ENCODE measurements at regions not wholly inside any gene's neighbourhood (a gene's known extent, or its start where the extent isn't known, plus 50 kb on each side); places are given as distances from the start of the nearest gene placed in this dataset.

DNA sequence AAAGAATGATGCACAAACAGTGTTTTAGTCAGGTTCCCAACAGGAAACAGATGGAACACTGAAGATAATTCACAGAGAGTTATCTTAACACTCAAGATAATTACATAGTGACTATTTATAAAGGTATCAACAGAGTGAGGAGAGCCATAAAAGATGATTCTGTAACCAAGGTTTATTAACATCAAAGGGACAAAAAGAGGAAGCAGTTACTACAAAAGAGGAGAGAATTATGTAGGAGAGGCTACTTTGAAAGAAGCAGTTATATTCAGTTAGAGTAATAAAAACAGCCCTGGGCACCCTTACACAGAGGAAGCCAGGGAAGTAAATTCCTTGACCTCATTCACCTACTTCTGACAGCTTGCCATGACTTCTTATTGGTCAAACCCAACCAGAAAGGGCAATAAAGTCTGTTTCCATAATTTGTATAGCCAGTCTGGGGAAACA lies 326.5 kb upstream of the SLC39A10 start:
- TF ChIP-seq, protein P1, sequence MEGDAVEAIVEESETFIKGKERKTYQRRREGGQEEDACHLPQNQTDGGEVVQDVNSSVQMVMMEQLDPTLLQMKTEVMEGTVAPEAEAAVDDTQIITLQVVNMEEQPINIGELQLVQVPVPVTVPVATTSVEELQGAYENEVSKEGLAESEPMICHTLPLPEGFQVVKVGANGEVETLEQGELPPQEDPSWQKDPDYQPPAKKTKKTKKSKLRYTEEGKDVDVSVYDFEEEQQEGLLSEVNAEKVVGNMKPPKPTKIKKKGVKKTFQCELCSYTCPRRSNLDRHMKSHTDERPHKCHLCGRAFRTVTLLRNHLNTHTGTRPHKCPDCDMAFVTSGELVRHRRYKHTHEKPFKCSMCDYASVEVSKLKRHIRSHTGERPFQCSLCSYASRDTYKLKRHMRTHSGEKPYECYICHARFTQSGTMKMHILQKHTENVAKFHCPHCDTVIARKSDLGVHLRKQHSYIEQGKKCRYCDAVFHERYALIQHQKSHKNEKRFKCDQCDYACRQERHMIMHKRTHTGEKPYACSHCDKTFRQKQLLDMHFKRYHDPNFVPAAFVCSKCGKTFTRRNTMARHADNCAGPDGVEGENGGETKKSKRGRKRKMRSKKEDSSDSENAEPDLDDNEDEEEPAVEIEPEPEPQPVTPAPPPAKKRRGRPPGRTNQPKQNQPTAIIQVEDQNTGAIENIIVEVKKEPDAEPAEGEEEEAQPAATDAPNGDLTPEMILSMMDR (IDR thresholded peaks at IDR 0.05) = no peak
- TF ChIP-seq POLR2AphosphoS5 (IDR thresholded peaks at IDR 0.05) = no peak
- no peak for TF ChIP-seq EP300 (IDR thresholded peaks at IDR 0.05)

Data from suprapubic skin (tissue), 4 donors.